HG03442 (cell line): ENCODE measurements at regions not wholly inside any gene's neighbourhood (a gene's known extent, or its start where the extent isn't known, plus 50 kb on each side); places are given as distances from the start of the nearest gene placed in this dataset.

Experiments used
- ATAC-seq: cut with Tn5 transposase; IDR thresholded peaks from one replicate; pipeline ENCODE4 v1.9.1; 2021; ENCODE audit warnings: mild to moderate bottlenecking, moderate library complexity; ENCODE audit not compliant: unreplicated experiment

DNA sequence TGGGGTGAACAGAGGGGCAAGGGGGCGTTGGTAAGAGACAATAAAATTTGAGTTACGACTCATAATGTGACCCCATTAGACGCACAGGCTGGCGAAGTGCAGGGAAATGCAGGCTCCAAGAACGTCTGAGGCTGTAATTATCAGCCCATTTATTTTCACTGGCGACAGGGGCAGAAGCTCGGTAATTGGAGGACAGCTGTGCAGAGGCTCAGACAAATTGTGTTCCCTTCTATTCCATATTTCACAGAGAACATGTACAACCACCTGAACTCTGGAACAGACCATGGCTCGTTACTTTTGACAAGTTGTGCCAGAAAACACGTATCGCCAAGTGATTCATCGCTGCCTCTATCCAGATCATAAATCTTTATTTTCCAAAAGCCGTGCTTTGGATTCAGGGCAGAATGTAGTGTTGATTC, 137.3 kb upstream of the FRMD4A start:
- no peak for ATAC-seq

DNA sequence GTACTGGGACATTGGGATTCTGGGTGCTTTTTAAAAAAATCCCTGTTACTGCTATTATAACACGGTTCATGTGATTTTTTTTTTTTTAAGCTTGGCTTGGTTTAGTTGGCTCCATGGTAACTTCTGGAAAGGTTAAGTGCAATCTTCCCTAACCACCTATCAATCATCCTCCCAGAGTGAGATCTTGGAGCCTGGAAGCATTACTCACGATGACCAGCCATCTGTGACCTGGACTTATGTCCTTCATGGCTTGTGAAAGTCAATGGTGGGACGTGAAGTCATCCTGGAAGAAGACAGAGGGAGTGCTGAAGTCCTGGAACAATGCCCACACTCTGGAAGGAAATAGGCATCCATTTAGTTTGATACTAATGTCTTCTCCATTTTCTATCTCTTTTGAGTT, 135.5 kb upstream of the FRMD4A start:
- ATAC-seq, result no peak

- ATAC-seq, result no peak
Observed at GRCh38 chr10:14460447-14460846, 129.7 kb upstream of the FRMD4A start.

DNA sequence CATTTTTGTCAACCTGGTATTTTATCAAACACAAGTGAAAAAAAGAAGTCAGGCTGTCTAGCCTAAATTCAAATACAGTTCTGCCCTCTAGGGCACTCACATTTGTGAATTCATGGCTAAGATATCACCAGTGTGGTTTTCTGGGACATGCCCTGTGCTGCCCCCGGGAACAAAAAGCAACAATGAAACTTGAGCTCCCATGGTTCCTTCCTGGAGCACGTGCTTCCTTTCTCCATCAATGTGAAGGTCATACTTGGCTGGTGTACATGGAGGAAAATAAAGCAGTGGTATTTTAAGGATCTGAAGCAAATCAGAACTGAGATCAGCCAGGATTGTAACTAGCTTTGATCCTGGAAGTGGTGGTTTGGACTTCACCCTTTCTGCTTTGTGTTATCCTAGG, 128.9 kb upstream of the FRMD4A start:
- ATAC-seq, result no peak

DNA sequence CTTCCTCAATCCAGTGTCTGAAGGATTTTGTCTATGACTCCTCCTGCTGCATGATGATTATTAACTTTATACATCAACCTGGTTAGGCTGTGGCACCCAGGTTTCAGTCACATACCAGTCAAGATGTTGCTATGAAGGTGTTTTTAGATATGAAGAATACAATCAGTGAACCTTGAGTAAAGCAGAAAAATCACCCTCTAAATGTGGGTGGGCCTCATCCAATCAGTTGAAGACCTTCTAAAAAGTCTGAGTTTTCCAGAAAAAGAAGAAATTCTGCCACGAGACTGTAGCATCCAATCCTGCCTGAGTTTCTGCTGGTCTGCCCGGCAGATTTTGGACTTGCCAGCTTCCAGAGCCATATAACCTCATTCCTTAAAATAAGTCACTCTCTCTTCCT, 126.1 kb upstream of the FRMD4A start:
- ATAC-seq, result peak; percentile 30

GRCh38 chr10:14456218-14456869, 125.6 kb upstream of the FRMD4A start:
- peak; percentile 88 for ATAC-seq

GRCh38 chr10:14454629-14455028, 123.9 kb upstream of the FRMD4A start:
- ATAC-seq, result no peak

GRCh38 chr10:14454206-14454605, 123.5 kb upstream of the FRMD4A start:
- no peak for ATAC-seq

GRCh38 chr10:14453593-14453992, 122.9 kb upstream of the FRMD4A start:
- ATAC-seq, result no peak

DNA sequence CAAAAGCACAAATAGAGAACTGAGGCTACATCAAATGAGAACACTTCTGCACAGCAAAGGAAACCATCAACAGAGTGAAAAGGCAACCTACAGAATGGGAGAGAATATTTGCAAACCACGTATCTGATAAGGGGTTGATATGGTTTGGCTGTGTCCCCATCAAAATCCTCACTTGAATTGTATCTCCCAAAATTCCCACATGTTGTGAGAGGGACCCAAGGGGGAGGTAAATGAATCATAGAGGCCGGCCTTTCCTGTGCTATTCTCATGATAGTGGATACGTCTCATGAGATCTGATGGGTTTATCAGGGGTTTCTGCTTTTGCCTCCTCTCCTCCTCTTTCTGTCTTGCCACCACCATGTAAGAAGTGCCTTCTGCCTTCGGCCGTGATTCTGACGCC, 120.6 kb upstream of the FRMD4A start:
- no peak for ATAC-seq

DNA sequence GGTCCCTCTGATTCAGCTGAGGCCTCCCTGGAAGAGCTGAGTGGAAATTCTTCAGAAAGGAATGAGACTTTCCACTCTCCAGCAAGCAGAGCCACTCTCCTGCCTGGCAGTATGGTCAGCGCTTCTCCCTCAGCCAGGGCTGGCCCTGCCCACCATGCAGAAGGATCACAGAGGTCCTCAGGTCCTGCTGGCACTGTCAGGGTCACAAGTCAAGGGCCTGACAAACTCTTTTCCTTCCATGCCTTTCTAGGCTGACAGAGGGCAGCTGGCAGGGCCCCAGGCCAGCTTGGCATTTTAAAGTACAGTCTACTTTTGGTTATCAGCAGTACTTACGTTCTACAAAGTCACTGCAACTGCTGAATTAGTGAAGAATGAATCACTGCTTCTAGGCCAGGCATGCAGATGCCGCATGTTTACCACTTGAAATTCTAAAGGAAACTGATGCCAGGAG, 119.3 kb upstream of the FRMD4A start:
- no peak for ATAC-seq

DNA sequence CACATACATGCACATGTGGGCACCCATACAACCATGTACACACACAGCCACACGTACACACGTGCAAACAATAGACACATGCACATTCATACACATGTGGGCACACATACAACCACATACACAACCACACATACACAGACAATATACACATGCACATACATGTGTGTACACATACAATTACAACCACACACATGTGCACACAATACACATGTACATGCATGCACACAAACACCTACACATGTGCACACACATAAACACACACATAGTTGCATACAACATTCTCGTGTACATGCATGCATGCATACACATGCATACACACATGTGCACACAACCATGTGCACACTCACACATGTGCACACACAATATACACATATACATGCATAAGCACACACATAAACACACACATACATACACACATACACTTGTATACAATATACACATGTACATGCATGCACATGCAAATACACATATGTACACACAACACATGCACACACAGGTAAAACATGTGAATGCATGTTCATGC, 118.6 kb upstream of the FRMD4A start:
- ATAC-seq, result no peak

DNA sequence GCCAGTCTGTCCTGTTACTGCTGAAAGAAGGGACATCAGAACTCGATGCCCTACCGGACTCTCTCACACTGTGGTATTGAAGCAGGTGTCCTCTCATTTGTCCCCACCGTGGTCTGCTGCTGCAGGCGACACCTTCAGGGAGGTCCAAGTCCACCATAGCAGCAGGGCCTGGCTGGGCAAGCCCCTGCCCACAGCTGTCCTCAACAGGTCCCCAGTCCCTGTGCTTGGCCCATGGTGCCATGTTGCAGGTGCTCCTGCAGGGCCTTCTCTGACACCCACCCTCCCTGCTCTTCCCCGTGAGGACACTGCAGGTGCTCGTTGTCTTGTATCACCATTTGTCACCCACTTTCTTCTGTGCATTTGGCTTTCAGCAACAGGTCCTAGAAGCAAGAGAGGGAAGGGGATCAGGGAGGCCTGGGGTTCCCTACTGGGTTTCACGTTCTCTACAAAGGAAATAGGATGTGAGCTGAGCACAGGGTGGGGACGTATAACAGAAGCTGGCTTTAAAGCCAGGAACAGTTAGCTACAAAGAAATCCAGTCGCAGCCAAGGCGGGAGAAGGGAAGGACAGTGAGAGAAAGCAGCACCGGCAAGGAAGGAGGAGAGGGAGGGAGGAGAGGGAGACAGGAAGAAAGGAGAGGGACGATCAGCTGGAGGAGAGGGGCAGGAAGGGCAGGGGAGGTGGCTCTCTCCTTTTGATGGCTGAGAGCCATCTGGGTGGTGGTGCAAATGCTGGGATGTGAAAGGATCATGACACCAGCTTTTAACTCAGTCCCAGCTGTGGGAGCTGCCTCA, 117.7 kb upstream of the FRMD4A start:
- no peak for ATAC-seq

- ATAC-seq, result no peak
Observed at GRCh38 chr10:14447094-14447839, 116.5 kb upstream of the FRMD4A start.

- no peak for ATAC-seq
Observed at GRCh38 chr10:14439451-14440259, 108.9 kb upstream of the FRMD4A start.

- ATAC-seq, result no peak
Observed at GRCh38 chr10:14438576-14438975, 107.9 kb upstream of the FRMD4A start.

- no peak for ATAC-seq
Observed at GRCh38 chr10:14438057-14438456, 107.3 kb upstream of the FRMD4A start.

- no peak for ATAC-seq
Observed at GRCh38 chr10:14435976-14436632, 105.4 kb upstream of the FRMD4A start.

GRCh38 chr10:14433147-14433546, 102.4 kb upstream of the FRMD4A start:
- ATAC-seq, result no peak

DNA sequence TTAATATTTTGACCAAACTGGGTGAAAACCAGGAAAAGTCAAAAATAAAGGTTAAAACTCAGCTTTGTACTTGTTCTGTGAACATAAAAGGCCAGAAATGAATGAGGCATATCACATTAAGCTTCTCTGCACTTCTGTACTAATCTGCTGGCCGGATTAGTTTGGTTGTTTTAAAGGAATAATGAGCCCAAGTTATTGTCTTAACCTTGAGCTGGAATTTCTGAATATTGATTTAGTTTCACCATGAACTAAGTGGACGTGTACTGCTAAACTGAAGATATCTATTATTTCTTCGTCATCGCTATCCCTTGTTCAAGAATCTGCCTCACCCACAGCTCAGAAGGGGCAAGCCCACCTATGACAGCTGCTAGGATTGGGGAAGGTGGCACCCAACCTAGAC, 101.1 kb upstream of the FRMD4A start:
- no peak for ATAC-seq
